IPS DF 6.9 (cell line): ENCODE measurements at regions not wholly inside any gene's neighbourhood (a gene's known extent, or its start where the extent isn't known, plus 50 kb on each side); places are given as distances from the start of the nearest gene placed in this dataset.

Experiments
- DNase-seq: peaks from one replicate; pipeline ENCODE4 v3.0.0-alpha.2; 2013; ENCODE audit warnings: low read depth, low spot score
- H3K27ac ChIP-seq: one replicate; pipeline ENCODE4 v1.5.1; 2013; ENCODE audit warnings: low read length, control low read depth
- H3K27me3 ChIP-seq: 2 replicates; pipeline ENCODE4 v1.6.1; 2013; ENCODE audit warnings: mild to moderate bottlenecking, low read length; ENCODE audit not compliant: control insufficient read depth, insufficient read depth
- H3K36me3 ChIP-seq: 2 replicates; pipeline ENCODE4 v1.6.1; 2013; ENCODE audit warnings: low read length; ENCODE audit not compliant: control insufficient read depth, insufficient read depth
- H3K4me1 ChIP-seq: 2 replicates; pipeline ENCODE4 v1.6.1; 2013; ENCODE audit warnings: low read length; ENCODE audit not compliant: control insufficient read depth, insufficient read depth
- H3K4me3 ChIP-seq: 2 replicates; pipeline ENCODE4 v1.5.1; 2013; ENCODE audit warnings: mild to moderate bottlenecking, low read length
- H3K9me3 ChIP-seq: 2 replicates; pipeline ENCODE4 v1.6.1; 2013; ENCODE audit warnings: low read length, inconsistent platforms; ENCODE audit not compliant: control insufficient read depth, insufficient read depth
- WGBS: extraction: QIAGEN DNeasy Blood & Tissue Kit; methylation state at CpG from one replicate; pipeline ENCODE4 v1.1.7; 2013; ENCODE audit warnings: mixed read lengths, missing lambda C conversion rate; ENCODE audit not compliant: insufficient read length, insufficient coverage; 5-methylcytosine and 5-hydroxymethylcytosine counted together

DNA sequence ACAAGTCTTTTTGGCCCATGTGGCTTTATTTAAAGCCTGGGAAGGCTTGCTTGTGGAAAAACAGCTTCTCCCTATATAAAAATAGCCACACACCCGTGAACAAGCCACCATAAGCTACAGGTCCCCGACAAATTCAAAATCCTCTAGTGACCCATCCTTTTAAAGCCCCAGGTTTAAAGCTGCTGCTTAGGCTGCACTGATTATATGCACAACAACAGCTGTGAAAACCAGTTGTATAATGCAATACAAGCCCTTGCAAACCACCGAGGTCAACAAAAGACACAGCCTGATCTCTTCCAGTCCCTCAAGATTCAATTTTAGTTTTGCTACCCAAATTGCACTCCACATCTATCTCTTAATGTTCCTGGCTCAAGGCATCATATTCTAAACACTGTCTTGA, 186.0 kb upstream of the WDFY3 start:
- Histone ChIP-seq H3K27me3 (no peaks in the 10 kb centered on the region), H3K36me3 (no peaks in the 10 kb centered on the region), H3K4me1 (no peaks in the 10 kb centered on the region), H3K9me3 (no peaks in the 10 kb centered on the region), H3K4me3 (no peak overlapping the region), H3K27ac (no peak overlapping the region)
- WGBS, result no CpG with 5 or more reads among the region's 3 CpGs
- no peak for DNase-seq

DNA sequence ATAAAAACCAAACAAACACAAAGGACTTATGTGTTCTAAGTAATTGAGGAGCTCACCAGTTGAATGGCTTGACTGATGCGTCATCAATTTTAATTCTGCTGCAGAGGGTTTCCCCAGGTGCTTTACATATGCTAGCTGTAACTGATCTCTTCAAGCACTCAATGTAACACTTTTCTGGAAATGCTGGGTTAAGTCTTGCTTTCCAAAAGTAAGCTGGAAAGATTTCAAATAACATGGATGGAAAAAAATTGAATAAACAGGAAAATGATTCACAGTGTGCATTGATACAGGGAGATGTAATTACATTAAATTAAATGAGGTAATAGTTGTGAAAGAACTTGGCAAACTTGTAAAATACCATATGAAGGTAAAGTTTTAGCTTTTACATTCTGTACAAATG, 186.7 kb upstream of the WDFY3 start:
- H3K9me3 ChIP-seq, result no peaks in the 10 kb centered on the region
- no peaks in the 10 kb centered on the region for H3K27me3 ChIP-seq
- WGBS, result no CpG with 5 or more reads among the region's 1 CpG
- H3K4me3 ChIP-seq, result no peak overlapping the region
- no peak overlapping the region for H3K27ac ChIP-seq
- no peak for DNase-seq
- no peaks in the 10 kb centered on the region for H3K36me3 ChIP-seq
- no peaks in the 10 kb centered on the region for H3K4me1 ChIP-seq

DNA sequence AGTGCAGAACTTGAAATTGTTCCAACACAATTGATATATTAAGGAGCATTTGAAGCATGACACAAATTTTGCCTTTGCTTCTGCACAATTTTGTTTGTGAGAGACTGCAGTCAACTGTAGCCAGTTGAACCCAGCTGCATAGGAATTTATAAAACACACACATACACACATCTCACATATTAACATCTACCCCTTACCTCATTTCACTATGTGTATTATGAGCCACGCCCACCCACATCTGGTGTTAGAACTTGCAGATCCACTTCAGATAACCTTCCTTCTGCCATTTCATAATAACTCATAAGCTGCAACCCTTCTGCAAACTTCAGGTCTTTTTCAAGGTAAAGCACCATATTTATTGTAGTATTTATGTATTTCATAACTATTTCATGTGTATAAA, 188.1 kb upstream of the WDFY3 start:
- Histone ChIP-seq H3K4me3 (no peak overlapping the region), H3K27me3 (no peaks in the 10 kb centered on the region), H3K27ac (no peak overlapping the region), H3K9me3 (no peaks in the 10 kb centered on the region), H3K4me1 (no peaks in the 10 kb centered on the region), H3K36me3 (no peaks in the 10 kb centered on the region)
- DNase-seq, result no peak
- no CpG with 5 or more reads among the region's 1 CpG for WGBS

GRCh38 chr4:85165808-85166207, 199.3 kb upstream of the WDFY3 start:
- WGBS, result no CpG with 5 or more reads among the region's 2 CpGs
- no peak overlapping the region for H3K4me3 ChIP-seq
- no peaks in the 10 kb centered on the region for H3K9me3 ChIP-seq
- no peaks in the 10 kb centered on the region for H3K27me3 ChIP-seq
- H3K4me1 ChIP-seq, result no peaks in the 10 kb centered on the region
- no peaks in the 10 kb centered on the region for H3K36me3 ChIP-seq
- no peak for DNase-seq
- no peak overlapping the region for H3K27ac ChIP-seq

GRCh38 chr4:85166318-85166717, 199.8 kb upstream of the WDFY3 start:
- DNase-seq, result no peak
- WGBS, result no CpG with 5 or more reads among the region's 3 CpGs
- H3K27ac ChIP-seq, result no peak overlapping the region

DNA sequence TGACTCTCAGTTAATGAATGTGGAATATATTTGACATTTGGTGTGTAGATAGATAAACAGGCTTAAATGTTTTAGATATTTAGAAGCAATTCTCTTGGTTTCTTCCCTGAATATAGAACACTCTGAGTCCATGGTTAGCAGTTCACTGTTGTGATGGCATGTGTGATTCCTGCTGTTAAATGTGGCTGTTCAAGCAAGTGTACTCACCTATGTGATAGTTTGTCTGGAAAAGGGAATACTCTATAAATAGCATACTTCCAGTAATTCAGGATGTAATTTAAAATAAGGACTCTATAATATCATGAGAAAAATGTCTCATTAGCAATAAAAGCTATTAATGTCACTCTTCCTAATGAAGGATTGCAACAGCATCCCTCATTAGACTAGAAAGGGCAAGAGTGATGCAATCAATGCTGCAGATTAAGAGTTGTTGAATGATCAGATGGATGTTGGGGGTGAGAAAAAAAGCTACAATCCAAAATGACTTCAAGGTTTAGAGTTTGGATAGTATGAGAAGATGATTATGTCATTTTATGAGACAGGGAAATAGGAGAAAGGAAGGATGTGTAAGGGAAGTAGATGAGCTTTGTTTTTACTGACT, 201.8 kb upstream of the WDFY3 start:
- Histone ChIP-seq H3K4me1 (no peaks in the 10 kb centered on the region), H3K27ac (no peak overlapping the region), H3K27me3 (no peaks in the 10 kb centered on the region), H3K36me3 (no peaks in the 10 kb centered on the region), H3K9me3 (no peaks in the 10 kb centered on the region), H3K4me3 (no peak overlapping the region)
- DNase-seq, result no peak

More at GRCh38 chr4:85166318-85166717, 199.8 kb upstream of the WDFY3 start:
- no peaks in the 10 kb centered on the region for H3K9me3 ChIP-seq
- H3K4me1 ChIP-seq, result no peaks in the 10 kb centered on the region
- no peaks in the 10 kb centered on the region for H3K27me3 ChIP-seq
- no peaks in the 10 kb centered on the region for H3K36me3 ChIP-seq
- H3K4me3 ChIP-seq, result no peak overlapping the region

DNA sequence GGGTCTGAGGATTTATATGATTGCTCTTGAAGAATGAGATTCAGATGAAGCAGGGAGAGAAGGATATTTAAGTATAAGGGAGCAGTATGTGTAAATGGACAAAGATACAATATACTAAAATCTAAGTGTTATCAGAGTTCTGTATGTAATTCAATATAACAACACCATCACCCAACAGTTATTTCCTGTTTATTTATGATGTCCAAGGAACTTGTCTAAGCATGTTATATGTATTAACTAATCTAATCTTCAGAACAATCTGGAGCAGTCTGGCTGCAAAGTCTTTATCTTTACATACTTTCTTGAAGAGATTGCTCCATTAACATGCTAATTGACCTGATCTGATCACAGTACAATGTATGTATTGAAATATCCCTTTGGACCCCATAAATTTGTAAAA, 203.8 kb upstream of the WDFY3 start:
- H3K27ac ChIP-seq, result no peak overlapping the region
- no peak for DNase-seq
- H3K27me3 ChIP-seq, result no peaks in the 10 kb centered on the region
- H3K9me3 ChIP-seq, result no peaks in the 10 kb centered on the region
- H3K4me3 ChIP-seq, result no peak overlapping the region
- no peaks in the 10 kb centered on the region for H3K36me3 ChIP-seq
- H3K4me1 ChIP-seq, result no peaks in the 10 kb centered on the region

- Histone ChIP-seq H3K4me1 (no peaks in the 10 kb centered on the region), H3K27me3 (no peaks in the 10 kb centered on the region), H3K36me3 (no peaks in the 10 kb centered on the region), H3K4me3 (no peak overlapping the region), H3K27ac (no peak overlapping the region), H3K9me3 (no peaks in the 10 kb centered on the region)
- no peak for DNase-seq
- WGBS, result no CpG with 5 or more reads among the region's 1 CpG
These were observed 208.7 kb upstream of the WDFY3 start for GRCh38 chr4:85175190-85175589.

DNA sequence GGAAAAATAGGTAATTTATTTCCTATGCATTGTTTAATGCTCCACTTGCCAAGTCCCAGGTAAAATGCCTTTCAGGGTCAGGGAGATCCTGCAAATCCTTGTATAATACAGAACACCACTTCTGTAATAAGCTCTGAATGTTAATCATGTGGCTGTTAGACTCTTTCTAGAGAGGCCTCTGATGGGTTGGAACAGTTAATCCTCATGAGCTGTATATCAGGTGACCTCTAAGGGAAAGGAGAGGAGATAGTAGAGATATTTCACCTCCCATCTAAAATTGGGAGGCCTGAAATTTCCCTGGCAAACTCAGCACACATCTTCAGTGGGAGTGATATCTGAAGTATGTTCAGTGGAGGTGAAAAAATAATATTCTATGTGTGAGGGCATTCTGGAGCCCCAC, 210.6 kb upstream of the WDFY3 start:
- no peaks in the 10 kb centered on the region for H3K27me3 ChIP-seq
- H3K9me3 ChIP-seq, result no peaks in the 10 kb centered on the region
- H3K4me1 ChIP-seq, result no peaks in the 10 kb centered on the region
- H3K27ac ChIP-seq, result no peak overlapping the region
- no peak overlapping the region for H3K4me3 ChIP-seq
- DNase-seq, result no peak
- H3K36me3 ChIP-seq, result no peaks in the 10 kb centered on the region

DNA sequence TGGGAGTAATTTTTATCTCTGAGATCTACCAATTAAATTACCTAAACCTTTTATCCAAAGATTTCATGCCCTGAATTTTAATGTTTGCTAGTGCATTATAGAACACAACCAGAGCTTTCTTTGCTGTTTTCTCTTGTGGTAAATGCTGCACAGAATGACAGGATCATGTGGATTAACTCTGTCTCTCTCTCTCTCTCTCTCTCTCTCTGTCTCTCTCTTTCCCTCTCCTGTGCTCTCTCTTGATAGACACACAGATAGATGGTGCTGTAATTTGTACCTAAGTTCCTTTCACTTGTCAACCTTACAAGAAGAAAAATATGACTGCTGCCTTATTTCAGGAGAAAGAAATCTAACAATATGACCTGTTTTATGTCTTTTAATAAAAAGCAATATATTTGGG, 211.2 kb upstream of the WDFY3 start:
- Histone ChIP-seq H3K36me3 (no peaks in the 10 kb centered on the region), H3K27me3 (no peaks in the 10 kb centered on the region), H3K4me3 (no peak overlapping the region), H3K27ac (no peak overlapping the region), H3K4me1 (no peaks in the 10 kb centered on the region), H3K9me3 (no peaks in the 10 kb centered on the region)
- no peak for DNase-seq

DNA sequence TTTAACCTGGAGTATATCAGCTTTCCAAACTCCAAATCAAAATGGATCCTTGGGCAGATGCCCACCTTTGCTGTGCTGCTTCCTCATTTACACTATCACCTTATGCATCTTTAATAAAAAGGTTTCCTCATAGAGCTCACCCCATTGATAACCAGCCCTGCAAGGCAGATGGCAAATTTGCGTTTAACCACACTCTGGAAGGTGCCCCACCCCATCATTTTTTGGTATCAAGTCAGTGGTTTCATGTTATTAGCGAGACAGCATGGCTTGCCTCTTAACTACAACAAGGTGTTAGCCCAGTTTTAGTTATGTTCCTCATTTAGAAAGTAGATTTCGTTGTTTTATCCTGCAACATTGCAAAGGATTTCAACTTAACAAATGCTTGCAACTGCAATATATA, 214.0 kb upstream of the WDFY3 start:
- Histone ChIP-seq H3K36me3 (no peaks in the 10 kb centered on the region), H3K9me3 (no peaks in the 10 kb centered on the region), H3K27ac (no peak overlapping the region), H3K4me3 (no peak overlapping the region), H3K27me3 (no peaks in the 10 kb centered on the region), H3K4me1 (no peaks in the 10 kb centered on the region)
- no CpG with 5 or more reads among the region's 3 CpGs for WGBS
- DNase-seq, result no peak
